HCT116 (cell line): ENCODE measurements at regions not wholly inside any gene's neighbourhood (a gene's known extent, or its start where the extent isn't known, plus 50 kb on each side); places are given as distances from the start of the nearest gene placed in this dataset.

Source experiments
- ATAC-seq: fragments of 200-7000 bp; cut with Tn5 transposase; 2 replicates; pipeline ENCODE4 v1.9.1; 2020; ENCODE audit warnings: mild to moderate bottlenecking, moderate library complexity
- BruUV-seq: library from RNA; stranded (reverse); fragments of 400-500 nt; replicated peaks from 2 replicates; lab custom pipeline; 2021; lab: Mats Ljungman, UMichigan
- CTCF ChIA-PET: fragments of 300-600 bp; sonication (Branson Sonifier 250); formaldehyde crosslinking; loops from one replicate; lab custom pipeline; 2021; ENCODE audit warnings: antibody characterized with exemption; lab: Charles Lee
- POLR2A ChIA-PET: fragments of 300-600, 350-600 bp; sonication (Branson Sonifier 250); formaldehyde crosslinking; loops from one replicate; lab custom pipeline; 2021; ENCODE audit warnings: antibody characterized with exemption; lab: Charles Lee
- RAD21 ChIA-PET, 2 experiments: fragments of 300-600 bp; sonication (Branson Sonifier 250); formaldehyde crosslinking; loops; one replicate each; lab custom pipeline; 2023; ENCODE audit warnings: low total read pairs in 2 of 2; ENCODE audit not compliant: uncharacterized antibody in 2 of 2, unreplicated experiment in 2 of 2, low non-redundant PET in 1 of 2; lab: Charles Lee
- DNase-seq: peaks from one replicate; pipeline ENCODE4 v3.0.0-alpha.2; 2010; ENCODE audit warnings: low read depth, low spot score
- H2AFZ ChIP-seq: fragments of 200-600 bp; shearing (Covaris generic), sonication (generic); 2 replicates; pipeline ENCODE4 v1.6.1; 2017; ENCODE audit warnings: low read depth, mixed run types, mixed read lengths, antibody characterized with exemption, low read length; ENCODE audit not compliant: poor library complexity, severe bottlenecking
- H3K27ac ChIP-seq: 2 replicates; pipeline ENCODE4 v1.5.1; 2012; ENCODE audit warnings: low read depth, low read length
- H3K27me3 ChIP-seq: fragments of 200-600 bp; sonication (generic); 2 replicates; pipeline ENCODE4 v1.6.1; 2016; ENCODE audit warnings: mixed run types, low read length, mixed read lengths; ENCODE audit not compliant: insufficient read depth
- H3K36me3 ChIP-seq, 2 experiments: fragments of 200-500 bp in 1 of 2; fragments of 200-600 bp in 1 of 2; sonication (Bioruptor generic) in 1 of 2; sonication (generic) in 1 of 2; 2 replicates each; pipeline versions ENCODE4 v1.5.1 to v1.6.1; 2014 to 2016; ENCODE audit warnings: low read length in 2 of 2, inconsistent platforms in 1 of 2, mixed read lengths in 1 of 2, mixed run types in 1 of 2; ENCODE audit not compliant: insufficient read depth in 2 of 2, control insufficient read depth in 1 of 2
- H3K4me1 ChIP-seq, 2 experiments: fragments of 200-600 bp in 1 of 2; sonication (generic) in 1 of 2; 2 replicates each; pipeline versions ENCODE4 v1.5.1 to v1.6.1; 2012 to 2017; ENCODE audit warnings: low read length in 2 of 2, inconsistent platforms in 1 of 2, mild to moderate bottlenecking in 1 of 2, mixed read lengths in 1 of 2, mixed run types in 1 of 2, moderate library complexity in 1 of 2; ENCODE audit not compliant: insufficient read depth in 2 of 2, control insufficient read depth in 1 of 2
- H3K4me2 ChIP-seq: fragments of 200-600 bp; sonication (generic); 2 replicates; pipeline ENCODE4 v1.6.1; 2017; ENCODE audit warnings: mixed run types, low read length, mixed read lengths
- H3K4me3 ChIP-seq, 2 experiments: fragments of 200-600 bp in 1 of 2; sonication (generic) in 1 of 2; replicated peaks in 1 of 2; 2 replicates each; pipeline ENCODE4 v1.5.1; 2011 to 2016; ENCODE audit warnings: low read length in 2 of 2, control low read depth in 1 of 2, low read depth in 1 of 2, mild to moderate bottlenecking in 1 of 2, mixed read lengths in 1 of 2, mixed run types in 1 of 2
- H3K79me2 ChIP-seq: fragments of 200-600 bp; sonication (generic); 2 replicates; pipeline ENCODE4 v1.6.1; 2017; ENCODE audit warnings: mild to moderate bottlenecking, mixed run types, low read length, moderate library complexity, mixed read lengths; ENCODE audit not compliant: insufficient read depth
- H3K9ac ChIP-seq: fragments of 200-600 bp; sonication (generic); 2 replicates; pipeline ENCODE4 v1.6.1; 2016; ENCODE audit warnings: low read length, mixed read lengths
- H3K9me2 ChIP-seq: fragments of 200-600 bp; sonication (generic), shearing (Covaris generic); 2 replicates; pipeline ENCODE4 v1.6.1; 2017; ENCODE audit warnings: mixed run types, mild to moderate bottlenecking, moderate library complexity; ENCODE audit not compliant: insufficient read depth
- H3K9me3 ChIP-seq, 2 experiments: fragments of 200-500 bp in 1 of 2; fragments of 200-600 bp in 1 of 2; sonication (Bioruptor generic) in 1 of 2; sonication (generic) in 1 of 2; 2 replicates each; pipeline ENCODE4 v1.6.1; 2014 to 2017; ENCODE audit warnings: low read length in 2 of 2, mixed read lengths in 2 of 2, inconsistent platforms in 1 of 2, low read depth in 1 of 2, mild to moderate bottlenecking in 1 of 2, mixed run types in 1 of 2, moderate library complexity in 1 of 2; ENCODE audit not compliant: control insufficient read depth in 1 of 2, insufficient read depth in 1 of 2
- H4K20me1 ChIP-seq: fragments of 200-600 bp; sonication (generic), shearing (Covaris generic); 2 replicates; pipeline ENCODE4 v1.6.1; 2017; ENCODE audit warnings: mixed run types, mild to moderate bottlenecking, moderate library complexity; ENCODE audit not compliant: insufficient read depth
- CBX3 ChIP-seq: IDR thresholded peaks from 2 replicates; pipeline ENCODE4 v1.6.1; 2012; ENCODE audit warnings: low read depth
- CTCF ChIP-seq, 3 experiments: fragments of 200-600 bp in 1 of 3; sonication (generic) in 1 of 3; IDR thresholded peaks in 2 of 3; conservative IDR thresholded peaks in 1 of 3; 2 replicates each; pipeline ENCODE4 v1.5.1; 2012 to 2017; ENCODE audit warnings: low read depth in 2 of 3, low read length in 2 of 3, antibody characterized with exemption in 1 of 3, borderline replicate concordance in 1 of 3, control low read depth in 1 of 3, mild to moderate bottlenecking in 1 of 3, mixed read lengths in 1 of 3, mixed run types in 1 of 3, moderate library complexity in 1 of 3; ENCODE audit not compliant: insufficient read depth in 1 of 3
- EGR1 ChIP-seq: IDR thresholded peaks from 2 replicates; pipeline ENCODE4 v1.6.1; 2012; ENCODE audit warnings: low read depth
- ELF1 ChIP-seq: IDR thresholded peaks from 2 replicates; pipeline ENCODE4 v1.6.1; 2012; ENCODE audit warnings: low read depth, borderline replicate concordance
- JUND ChIP-seq: IDR thresholded peaks from 2 replicates; pipeline ENCODE4 v1.6.1; 2012
- RAD21 ChIP-seq: IDR thresholded peaks from 2 replicates; pipeline ENCODE4 v1.6.1; 2012; ENCODE audit warnings: low read depth, mild to moderate bottlenecking
- SIN3A ChIP-seq: IDR thresholded peaks from 2 replicates; pipeline ENCODE4 v1.6.1; 2012; ENCODE audit warnings: low read depth
- TCF7L2 ChIP-seq: IDR thresholded peaks from 2 replicates; pipeline ENCODE4 v1.7.0; 2011; ENCODE audit warnings: borderline replicate concordance, inconsistent platforms; ENCODE audit not compliant: insufficient read depth, insufficient read length; ENCODE audit errors: extremely low read depth
- YY1 ChIP-seq: IDR thresholded peaks from 2 replicates; pipeline ENCODE4 v1.6.1; 2011; ENCODE audit warnings: low read length, low read depth, moderate library complexity, mild to moderate bottlenecking; ENCODE audit not compliant: insufficient replicate concordance; ENCODE audit errors: extremely low read depth
- ZBTB33 ChIP-seq: IDR thresholded peaks from 2 replicates; pipeline ENCODE4 v1.6.1; 2011; ENCODE audit warnings: mild to moderate bottlenecking, low read length, moderate library complexity; ENCODE audit not compliant: insufficient replicate concordance; ENCODE audit errors: extremely low read depth
- ZFX ChIP-seq: fragments of 450-650 bp; IDR thresholded peaks from 2 replicates; pipeline ENCODE4 v1.6.1; 2017
- intact Hi-C: fragments of 100-400 bp; cut with micrococcal nuclease; formaldehyde crosslinking; loops from 2 replicates; pipeline ENCODE4 v1.10.0; 2022
- TF ChIP-seq, protein P1 (sequence below): IDR thresholded peaks from 2 replicates; pipeline ENCODE4 v1.6.1; 2012

- CTCF ChIA-PET = no interaction called here
- Histone ChIP-seq H2AFZ (no peak overlapping the region), H3K9me2 (no peaks in the 10 kb centered on the region), H3K4me2 (no peak overlapping the region), H3K9me3 (no peaks in the 10 kb centered on the region), H3K9ac (no peak overlapping the region), H3K27ac (no peak overlapping the region), H3K27me3 (no peaks in the 10 kb centered on the region), H3K4me1 (no peaks in the 10 kb centered on the region), H3K4me3 (no peak overlapping the region), H4K20me1 (no peaks in the 10 kb centered on the region), H3K36me3 (no peaks in the 10 kb centered on the region), H3K79me2 (no peaks in the 10 kb centered on the region)
- DNase-seq (no peak), ATAC-seq (no peak)
- intact Hi-C loops = no loop called here
- no peak for TF ChIP-seq SIN3A
- TF ChIP-seq CTCF (IDR thresholded peaks at IDR 0.05 in 2 of 3, conservative IDR thresholded peaks at IDR 0.05 in 1 of 3; ENCODE audit: borderline replicate concordance in 1 of 3, insufficient read depth in 1 of 3, low read depth in 2 of 3, low read length in 2 of 3) = no peak
- no peak for TF ChIP-seq TCF7L2
- no peak for TF ChIP-seq ELF1
- no peak for TF ChIP-seq EGR1
- no peak for TF ChIP-seq ZBTB33
- TF ChIP-seq CBX3 = no peak
- TF ChIP-seq RAD21 = no peak
- TF ChIP-seq ZFX = no peak
- no peak for TF ChIP-seq YY1
- TF ChIP-seq JUND = no peak
- TF ChIP-seq, protein P1, sequence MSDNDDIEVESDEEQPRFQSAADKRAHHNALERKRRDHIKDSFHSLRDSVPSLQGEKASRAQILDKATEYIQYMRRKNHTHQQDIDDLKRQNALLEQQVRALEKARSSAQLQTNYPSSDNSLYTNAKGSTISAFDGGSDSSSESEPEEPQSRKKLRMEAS = no peak
- RAD21 ChIA-PET = no interaction called here
- no TSS peak for BruUV-seq
- POLR2A ChIA-PET = no interaction called here
These were observed 1049.9 kb downstream of the REEP3 start for GRCh38 chr10:64571056-64571455.
